GM10847 (cell line): ENCODE measurements at regions not wholly inside any gene's neighbourhood (a gene's known extent, or its start where the extent isn't known, plus 50 kb on each side); places are given as distances from the start of the nearest gene placed in this dataset.

ENCODE experiments used
- POLR2A ChIP-seq: IDR thresholded peaks from 2 replicates; pipeline ENCODE4 v1.6.1; 2011; ENCODE audit not compliant: insufficient read length; ENCODE audit errors: extremely low read depth

- no peak for TF ChIP-seq POLR2A
These were observed 778.6 kb downstream of the KCNJ2 start for GRCh38 chr17:70947636-70948565.

GRCh38 chr17:70955441-70955840 lies 786.1 kb downstream of the KCNJ2 start:
- no peak for TF ChIP-seq POLR2A

DNA sequence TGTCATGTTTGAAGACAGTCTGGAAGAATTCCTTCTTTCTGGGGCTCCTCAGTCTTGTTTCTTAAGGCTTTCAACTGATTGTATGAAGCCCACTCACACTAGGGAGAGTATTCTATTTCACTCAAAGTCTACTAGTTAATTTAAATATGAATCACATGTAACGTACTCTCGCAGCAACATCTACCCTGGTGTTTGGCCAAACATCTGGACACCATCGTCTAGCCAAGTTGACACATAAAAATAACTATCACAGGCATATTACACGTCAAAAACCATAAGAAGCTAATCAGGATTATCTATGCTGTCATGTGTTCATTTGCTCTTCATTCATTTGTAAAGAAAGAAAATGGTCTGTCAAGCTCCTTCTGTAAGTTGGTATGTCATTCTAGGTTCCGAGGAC lies 787.4 kb downstream of the KCNJ2 start:
- TF ChIP-seq POLR2A = no peak

- no peak for TF ChIP-seq POLR2A
These were observed 792.0 kb downstream of the KCNJ2 start for GRCh38 chr17:70961341-70961740.

DNA sequence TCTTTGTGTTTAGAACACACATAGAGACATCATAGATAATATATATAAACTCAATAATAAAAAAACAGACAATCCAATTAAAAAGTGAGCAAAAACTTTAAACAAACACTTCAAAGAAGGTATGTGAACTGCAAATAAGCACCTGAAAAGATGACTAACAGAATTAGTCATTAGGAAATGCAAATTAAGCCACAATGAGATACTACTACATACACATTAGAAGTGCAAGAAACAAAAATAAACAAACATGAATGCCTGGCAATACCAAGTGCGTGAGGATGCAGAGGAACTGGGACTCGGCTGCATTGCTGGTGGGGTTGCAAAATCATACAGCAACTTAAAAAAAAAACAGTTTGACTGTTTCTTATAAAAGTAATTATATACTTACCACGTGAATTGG lies 799.0 kb downstream of the KCNJ2 start:
- TF ChIP-seq POLR2A = no peak

- no peak for TF ChIP-seq POLR2A
These were observed 800.2 kb downstream of the KCNJ2 start for GRCh38 chr17:70969521-70970034.

DNA sequence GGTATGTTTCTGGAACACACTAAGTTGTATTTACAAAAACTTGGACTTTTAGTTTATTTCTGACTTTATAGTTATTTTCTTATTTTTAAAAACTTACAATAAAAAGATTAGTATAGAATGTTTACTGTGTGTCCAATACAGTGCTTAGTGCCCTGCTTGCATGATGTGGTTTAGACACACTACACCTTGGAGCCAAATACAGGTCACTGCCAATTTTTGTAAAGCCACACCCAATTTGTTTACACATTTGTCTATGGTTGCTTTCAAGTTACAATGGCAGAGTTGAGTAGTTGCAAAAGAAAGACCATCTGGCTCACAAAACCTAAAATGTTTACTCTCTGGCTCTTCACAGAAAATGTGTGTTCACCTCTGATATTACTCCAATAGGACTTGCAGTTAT lies 807.1 kb downstream of the KCNJ2 start:
- no peak for TF ChIP-seq POLR2A

GRCh38 chr17:70984873-70985272 lies 815.5 kb downstream of the KCNJ2 start:
- TF ChIP-seq POLR2A = no peak

GRCh38 chr17:70987867-70988340 lies 818.6 kb downstream of the KCNJ2 start:
- no peak for TF ChIP-seq POLR2A

- TF ChIP-seq POLR2A = no peak
These were observed 819.3 kb downstream of the KCNJ2 start for GRCh38 chr17:70988622-70989021.

GRCh38 chr17:70989280-70989679 lies 819.9 kb downstream of the KCNJ2 start:
- no peak for TF ChIP-seq POLR2A

- no peak for TF ChIP-seq POLR2A
These were observed 824.9 kb downstream of the KCNJ2 start for GRCh38 chr17:70994194-70994593.

GRCh38 chr17:70995997-70996396 lies 826.7 kb downstream of the KCNJ2 start:
- no peak for TF ChIP-seq POLR2A

GRCh38 chr17:71003736-71004135 lies 834.4 kb downstream of the KCNJ2 start:
- TF ChIP-seq POLR2A = no peak

- no peak for TF ChIP-seq POLR2A
These were observed 835.1 kb downstream of the KCNJ2 start for GRCh38 chr17:71004413-71004812.

- TF ChIP-seq POLR2A = no peak
These were observed 842.1 kb downstream of the KCNJ2 start for GRCh38 chr17:71011391-71011790.
